ENCODE measurements at regions not wholly inside any gene's neighbourhood (a gene's known extent, or its start where the extent isn't known, plus 50 kb on each side); places are given as distances from the start of the nearest gene placed in this dataset.

DNA sequence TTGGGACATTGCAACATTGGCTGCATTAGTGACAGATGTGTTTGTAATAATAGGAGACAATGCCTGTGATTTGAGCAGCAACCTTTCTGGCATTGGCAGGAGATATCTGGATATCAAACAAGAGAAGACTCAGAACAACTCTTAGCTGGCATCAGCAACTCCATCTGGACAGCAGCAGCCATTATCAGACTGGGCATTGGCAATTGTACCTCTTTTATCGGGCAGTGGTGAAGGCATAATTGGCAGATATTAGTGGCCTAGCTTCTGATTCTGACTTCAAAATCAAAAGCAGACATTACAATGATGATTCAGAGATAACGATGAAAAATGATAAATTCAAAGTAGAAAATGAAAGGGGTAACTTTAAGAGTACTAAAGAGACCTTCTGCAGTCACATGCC, 1193.7 kb downstream of the EFNB2 start:
- no peak for TF ChIP-seq ETS1 (IDR thresholded peaks at IDR 0.05)
- TF ChIP-seq, protein P1, sequence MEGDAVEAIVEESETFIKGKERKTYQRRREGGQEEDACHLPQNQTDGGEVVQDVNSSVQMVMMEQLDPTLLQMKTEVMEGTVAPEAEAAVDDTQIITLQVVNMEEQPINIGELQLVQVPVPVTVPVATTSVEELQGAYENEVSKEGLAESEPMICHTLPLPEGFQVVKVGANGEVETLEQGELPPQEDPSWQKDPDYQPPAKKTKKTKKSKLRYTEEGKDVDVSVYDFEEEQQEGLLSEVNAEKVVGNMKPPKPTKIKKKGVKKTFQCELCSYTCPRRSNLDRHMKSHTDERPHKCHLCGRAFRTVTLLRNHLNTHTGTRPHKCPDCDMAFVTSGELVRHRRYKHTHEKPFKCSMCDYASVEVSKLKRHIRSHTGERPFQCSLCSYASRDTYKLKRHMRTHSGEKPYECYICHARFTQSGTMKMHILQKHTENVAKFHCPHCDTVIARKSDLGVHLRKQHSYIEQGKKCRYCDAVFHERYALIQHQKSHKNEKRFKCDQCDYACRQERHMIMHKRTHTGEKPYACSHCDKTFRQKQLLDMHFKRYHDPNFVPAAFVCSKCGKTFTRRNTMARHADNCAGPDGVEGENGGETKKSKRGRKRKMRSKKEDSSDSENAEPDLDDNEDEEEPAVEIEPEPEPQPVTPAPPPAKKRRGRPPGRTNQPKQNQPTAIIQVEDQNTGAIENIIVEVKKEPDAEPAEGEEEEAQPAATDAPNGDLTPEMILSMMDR (conservative IDR thresholded peaks at IDR 0.05; ENCODE audit: low read depth in 2 of 2): no peak
- TF ChIP-seq STAT1 (IDR thresholded peaks at IDR 0.05; ENCODE audit: unreplicated experiment): no peak
- TF ChIP-seq POLR2AphosphoS5 (IDR thresholded peaks at IDR 0.05; ENCODE audit: low read depth): no peak
- TF ChIP-seq EZH2 (IDR thresholded peaks at IDR 0.05; ENCODE audit: low read depth, unreplicated experiment): no peak
- TF ChIP-seq, protein P2, sequence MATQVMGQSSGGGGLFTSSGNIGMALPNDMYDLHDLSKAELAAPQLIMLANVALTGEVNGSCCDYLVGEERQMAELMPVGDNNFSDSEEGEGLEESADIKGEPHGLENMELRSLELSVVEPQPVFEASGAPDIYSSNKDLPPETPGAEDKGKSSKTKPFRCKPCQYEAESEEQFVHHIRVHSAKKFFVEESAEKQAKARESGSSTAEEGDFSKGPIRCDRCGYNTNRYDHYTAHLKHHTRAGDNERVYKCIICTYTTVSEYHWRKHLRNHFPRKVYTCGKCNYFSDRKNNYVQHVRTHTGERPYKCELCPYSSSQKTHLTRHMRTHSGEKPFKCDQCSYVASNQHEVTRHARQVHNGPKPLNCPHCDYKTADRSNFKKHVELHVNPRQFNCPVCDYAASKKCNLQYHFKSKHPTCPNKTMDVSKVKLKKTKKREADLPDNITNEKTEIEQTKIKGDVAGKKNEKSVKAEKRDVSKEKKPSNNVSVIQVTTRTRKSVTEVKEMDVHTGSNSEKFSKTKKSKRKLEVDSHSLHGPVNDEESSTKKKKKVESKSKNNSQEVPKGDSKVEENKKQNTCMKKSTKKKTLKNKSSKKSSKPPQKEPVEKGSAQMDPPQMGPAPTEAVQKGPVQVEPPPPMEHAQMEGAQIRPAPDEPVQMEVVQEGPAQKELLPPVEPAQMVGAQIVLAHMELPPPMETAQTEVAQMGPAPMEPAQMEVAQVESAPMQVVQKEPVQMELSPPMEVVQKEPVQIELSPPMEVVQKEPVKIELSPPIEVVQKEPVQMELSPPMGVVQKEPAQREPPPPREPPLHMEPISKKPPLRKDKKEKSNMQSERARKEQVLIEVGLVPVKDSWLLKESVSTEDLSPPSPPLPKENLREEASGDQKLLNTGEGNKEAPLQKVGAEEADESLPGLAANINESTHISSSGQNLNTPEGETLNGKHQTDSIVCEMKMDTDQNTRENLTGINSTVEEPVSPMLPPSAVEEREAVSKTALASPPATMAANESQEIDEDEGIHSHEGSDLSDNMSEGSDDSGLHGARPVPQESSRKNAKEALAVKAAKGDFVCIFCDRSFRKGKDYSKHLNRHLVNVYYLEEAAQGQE (IDR thresholded peaks at IDR 0.05; ENCODE audit: unreplicated experiment): no peak
- no peak for TF ChIP-seq CREB1 (CRISPR knock-in tag; IDR thresholded peaks at IDR 0.05; ENCODE audit: low read depth)
- TF ChIP-seq EZH2phosphoT487 (IDR thresholded peaks at IDR 0.05; ENCODE audit: unreplicated experiment): no peak
- TF ChIP-seq NANOG (IDR thresholded peaks at IDR 0.05; ENCODE audit: borderline replicate concordance): no peak

Measured in GM23338 (cell line).